Neural cell (in vitro differentiated cells): ENCODE measurements at regions not wholly inside any gene's neighbourhood (a gene's known extent, or its start where the extent isn't known, plus 50 kb on each side); places are given as distances from the start of the nearest gene placed in this dataset.

ENCODE experiments used
- H2AFZ ChIP-seq: fragments of 200-600, 300-800 bp; sonication (generic), shearing (Covaris generic); 2 replicates; pipeline ENCODE4 v1.6.0; 2014; ENCODE audit warnings: low read depth, mild to moderate bottlenecking, antibody characterized with exemption, low read length, moderate library complexity
- H3F3A ChIP-seq: fragments of 200-600 bp; shearing (Covaris generic); 2 replicates; pipeline ENCODE4 v1.6.1; 2016; ENCODE audit warnings: mild to moderate bottlenecking, moderate library complexity, mixed read lengths, antibody characterized with exemption, low read length; ENCODE audit not compliant: insufficient read depth, poor library complexity, severe bottlenecking
- H3K27ac ChIP-seq: fragments of 200-600, 300-800 bp; sonication (generic), shearing (Covaris generic); 2 replicates; pipeline ENCODE4 v1.5.1; 2014; ENCODE audit warnings: mild to moderate bottlenecking, low read length, moderate library complexity
- H3K27me3 ChIP-seq: fragments of 300-800, 200-600 bp; sonication (generic), shearing (Covaris generic); 2 replicates; pipeline ENCODE4 v1.6.0; 2014; ENCODE audit warnings: mild to moderate bottlenecking, low read depth, low read length, moderate library complexity; ENCODE audit not compliant: insufficient read depth
- H3K36me3 ChIP-seq: fragments of 300-800, 200-600 bp; sonication (generic), shearing (Covaris generic); 2 replicates; pipeline ENCODE4 v1.5.1; 2014; ENCODE audit warnings: mild to moderate bottlenecking, antibody characterized with exemption, low read length, moderate library complexity; ENCODE audit not compliant: insufficient read depth
- H3K4me2 ChIP-seq: fragments of 300-800, 200-600 bp; sonication (generic), shearing (Covaris generic); 2 replicates; pipeline ENCODE4 v1.6.0; 2014; ENCODE audit warnings: mild to moderate bottlenecking, low read length
- H3K4me3 ChIP-seq: fragments of 300-800, 200-600 bp; sonication (generic), shearing (Covaris generic); 2 replicates; pipeline ENCODE4 v1.5.1; 2014; ENCODE audit warnings: mild to moderate bottlenecking, low read length, moderate library complexity
- H3K79me2 ChIP-seq: fragments of 200-600 bp; shearing (Covaris generic); replicated peaks from 2 replicates; pipeline ENCODE4 v1.6.0; 2014; ENCODE audit warnings: mild to moderate bottlenecking, low read length, moderate library complexity; ENCODE audit not compliant: insufficient read depth
- H3K9ac ChIP-seq: fragments of 300-800, 200-600 bp; sonication (generic), shearing (Covaris generic); 2 replicates; pipeline ENCODE4 v1.6.1; 2016; ENCODE audit warnings: mild to moderate bottlenecking, low read length, mixed read lengths
- H3K9me2 ChIP-seq: fragments of 200-600 bp; shearing (Covaris generic); 2 replicates; pipeline ENCODE4 v1.6.1; 2016; ENCODE audit warnings: mild to moderate bottlenecking, low read length, mixed read lengths; ENCODE audit not compliant: insufficient read depth
- H3K9me3 ChIP-seq: fragments of 200-600, 300-800 bp; sonication (generic), shearing (Covaris generic); 2 replicates; pipeline ENCODE4 v1.6.1; 2016; ENCODE audit warnings: mild to moderate bottlenecking, mixed run types, low read length, moderate library complexity, mixed read lengths
- H4K20me1 ChIP-seq: fragments of 200-600 bp; shearing (Covaris generic); 2 replicates; pipeline ENCODE4 v1.6.1; 2016; ENCODE audit warnings: mild to moderate bottlenecking, mixed run types; ENCODE audit not compliant: insufficient read depth
- CTCF ChIP-seq: fragments of 450-650 bp; IDR thresholded peaks from 2 replicates; pipeline ENCODE4 v1.5.1; 2014; ENCODE audit warnings: antibody characterized with exemption, mild to moderate bottlenecking, moderate library complexity; ENCODE audit not compliant: poor library complexity, severe bottlenecking
- EP300 ChIP-seq: fragments of 450-650 bp; conservative IDR thresholded peaks from 2 replicates; pipeline ENCODE4 v1.6.1; 2014; ENCODE audit warnings: antibody characterized with exemption, mild to moderate bottlenecking, moderate library complexity; ENCODE audit not compliant: poor library complexity, severe bottlenecking
- EZH2 ChIP-seq: fragments of 200-600, 300-800 bp; shearing (Covaris generic), sonication (generic); IDR thresholded peaks from 2 replicates; pipeline ENCODE4 v1.6.1; 2014; ENCODE audit warnings: antibody characterized with exemption, low read length, borderline replicate concordance, mild to moderate bottlenecking; ENCODE audit not compliant: insufficient read depth, poor library complexity, severe bottlenecking
- MXI1 ChIP-seq: fragments of 450-650 bp; conservative IDR thresholded peaks from 2 replicates; pipeline ENCODE4 v1.6.1; 2014; ENCODE audit warnings: antibody characterized with exemption, mild to moderate bottlenecking; ENCODE audit not compliant: poor library complexity, severe bottlenecking
- POLR2AphosphoS5 ChIP-seq: IDR thresholded peaks from 2 replicates; pipeline ENCODE4 v1.6.1; 2012
- RAD21 ChIP-seq: fragments of 450-650 bp; conservative IDR thresholded peaks from 2 replicates; pipeline ENCODE4 v1.6.1; 2014; ENCODE audit warnings: antibody characterized with exemption, mild to moderate bottlenecking, moderate library complexity
- SMC3 ChIP-seq: fragments of 450-650 bp; conservative IDR thresholded peaks from 2 replicates; pipeline ENCODE4 v1.6.1; 2014; ENCODE audit warnings: antibody characterized with exemption, mild to moderate bottlenecking, moderate library complexity; ENCODE audit not compliant: poor library complexity
- TAF1 ChIP-seq: IDR thresholded peaks from 2 replicates; pipeline ENCODE4 v1.6.1; 2012; ENCODE audit warnings: low read depth
- TF ChIP-seq, protein P1 (sequence below): IDR thresholded peaks from 2 replicates; pipeline ENCODE4 v1.6.1; 2012; ENCODE audit warnings: borderline replicate concordance

DNA sequence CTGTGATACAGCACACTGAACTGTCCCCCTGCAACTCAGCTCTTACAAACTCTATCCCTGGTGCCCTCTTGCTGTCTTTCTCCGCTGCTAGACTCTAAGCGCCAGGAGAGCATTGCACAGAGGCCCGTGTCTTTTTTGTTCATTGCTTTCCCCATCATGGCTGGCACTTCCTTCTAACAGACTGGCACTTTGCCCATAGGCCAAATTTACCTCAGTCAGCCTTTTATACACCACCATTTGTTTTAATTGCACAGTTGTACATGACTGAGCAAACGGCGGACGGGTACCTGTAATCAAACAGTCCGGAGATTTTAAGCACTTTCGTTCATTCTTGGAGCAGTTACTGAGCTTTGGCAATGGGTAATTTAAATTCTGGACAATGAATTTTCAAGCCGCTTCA, 102.2 kb upstream of the CLINT1 start:
- no peak for TF ChIP-seq EP300
- TF ChIP-seq MXI1 = no peak
- no peak for TF ChIP-seq RAD21
- no peak for TF ChIP-seq CTCF
- no peak for TF ChIP-seq SMC3
- TF ChIP-seq TAF1 = no peak
- no peak for TF ChIP-seq POLR2AphosphoS5
- no peak overlapping the region for H3K4me3 ChIP-seq
- no peaks in the 10 kb centered on the region for H4K20me1 ChIP-seq
- H3K27ac ChIP-seq = no peak overlapping the region
- no peaks in the 10 kb centered on the region for H3K9me3 ChIP-seq
- H3K27me3 ChIP-seq = no peaks in the 10 kb centered on the region
- no peak overlapping the region for H3K9ac ChIP-seq
- no peaks in the 10 kb centered on the region for H3F3A ChIP-seq
- no peak overlapping the region for H3K4me2 ChIP-seq
- no peaks in the 10 kb centered on the region for H3K36me3 ChIP-seq
- no peaks in the 10 kb centered on the region for H3K9me2 ChIP-seq
- no peaks in the 10 kb centered on the region for H3K79me2 ChIP-seq
- no peak overlapping the region for H2AFZ ChIP-seq

DNA sequence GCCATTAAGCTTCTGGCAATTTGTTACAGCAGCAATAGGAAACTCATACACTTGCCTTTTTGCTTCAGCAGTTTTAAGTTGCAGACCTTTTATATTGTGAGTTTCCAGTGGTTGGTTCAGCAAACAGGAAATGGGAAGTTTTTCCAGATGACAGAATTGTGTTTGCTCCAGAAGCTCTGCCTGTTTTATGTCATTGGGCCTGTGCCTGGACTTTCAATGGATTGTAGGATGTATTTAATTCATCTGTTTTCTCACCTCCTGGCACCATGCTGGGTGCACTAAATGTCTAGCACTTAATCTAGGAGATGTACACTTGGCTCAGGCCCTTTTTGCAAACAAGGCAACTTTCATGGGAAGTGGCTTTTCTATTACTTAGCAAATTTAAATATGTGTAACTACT, 100.4 kb upstream of the CLINT1 start:
- Histone ChIP-seq H3K9me2 (no peaks in the 10 kb centered on the region), H4K20me1 (no peaks in the 10 kb centered on the region), H3K79me2 (no peaks in the 10 kb centered on the region), H3K9ac (no peak overlapping the region), H3K27me3 (no peaks in the 10 kb centered on the region), H3K4me3 (no peak overlapping the region), H3F3A (no peaks in the 10 kb centered on the region), H3K9me3 (no peaks in the 10 kb centered on the region), H3K36me3 (no peaks in the 10 kb centered on the region), H3K4me2 (no peak overlapping the region), H2AFZ (no peak overlapping the region), H3K27ac (no peak overlapping the region)
- no peak for TF ChIP-seq POLR2AphosphoS5

DNA sequence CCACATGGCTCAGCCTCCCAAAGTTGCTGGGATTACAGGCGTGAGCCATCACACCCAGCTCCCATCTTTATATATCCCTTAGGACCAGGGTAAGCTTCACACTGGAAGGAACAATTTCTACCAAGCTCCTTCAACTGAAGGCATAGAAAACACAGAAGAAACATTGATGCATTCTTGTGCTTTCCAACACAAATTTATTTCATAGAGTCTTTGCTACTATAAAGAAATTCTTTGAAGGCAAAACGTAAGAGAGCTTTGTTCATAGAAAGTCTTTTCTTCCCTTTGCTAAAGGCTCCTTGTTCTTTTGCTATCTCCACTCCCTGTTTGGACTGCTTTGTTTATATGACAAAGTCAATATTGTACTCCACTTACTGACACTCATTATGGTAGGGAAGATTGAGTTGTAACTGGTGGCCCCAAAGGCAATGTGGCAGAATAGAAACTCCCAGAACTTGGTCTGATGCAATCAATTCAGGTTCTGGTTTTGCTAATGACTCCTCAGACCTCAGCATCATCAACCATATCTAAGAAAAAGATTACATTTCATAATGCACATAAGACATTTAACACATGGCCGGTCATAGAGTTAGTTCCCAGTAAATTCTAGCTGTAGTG, 97.4 kb upstream of the CLINT1 start:
- TF ChIP-seq RAD21 (no peak), POLR2AphosphoS5 (no peak), EZH2 (no peak), CTCF (no peak), MXI1 (no peak), TAF1 (no peak), EP300 (no peak), SMC3 (no peak)
- TF ChIP-seq, protein P1, sequence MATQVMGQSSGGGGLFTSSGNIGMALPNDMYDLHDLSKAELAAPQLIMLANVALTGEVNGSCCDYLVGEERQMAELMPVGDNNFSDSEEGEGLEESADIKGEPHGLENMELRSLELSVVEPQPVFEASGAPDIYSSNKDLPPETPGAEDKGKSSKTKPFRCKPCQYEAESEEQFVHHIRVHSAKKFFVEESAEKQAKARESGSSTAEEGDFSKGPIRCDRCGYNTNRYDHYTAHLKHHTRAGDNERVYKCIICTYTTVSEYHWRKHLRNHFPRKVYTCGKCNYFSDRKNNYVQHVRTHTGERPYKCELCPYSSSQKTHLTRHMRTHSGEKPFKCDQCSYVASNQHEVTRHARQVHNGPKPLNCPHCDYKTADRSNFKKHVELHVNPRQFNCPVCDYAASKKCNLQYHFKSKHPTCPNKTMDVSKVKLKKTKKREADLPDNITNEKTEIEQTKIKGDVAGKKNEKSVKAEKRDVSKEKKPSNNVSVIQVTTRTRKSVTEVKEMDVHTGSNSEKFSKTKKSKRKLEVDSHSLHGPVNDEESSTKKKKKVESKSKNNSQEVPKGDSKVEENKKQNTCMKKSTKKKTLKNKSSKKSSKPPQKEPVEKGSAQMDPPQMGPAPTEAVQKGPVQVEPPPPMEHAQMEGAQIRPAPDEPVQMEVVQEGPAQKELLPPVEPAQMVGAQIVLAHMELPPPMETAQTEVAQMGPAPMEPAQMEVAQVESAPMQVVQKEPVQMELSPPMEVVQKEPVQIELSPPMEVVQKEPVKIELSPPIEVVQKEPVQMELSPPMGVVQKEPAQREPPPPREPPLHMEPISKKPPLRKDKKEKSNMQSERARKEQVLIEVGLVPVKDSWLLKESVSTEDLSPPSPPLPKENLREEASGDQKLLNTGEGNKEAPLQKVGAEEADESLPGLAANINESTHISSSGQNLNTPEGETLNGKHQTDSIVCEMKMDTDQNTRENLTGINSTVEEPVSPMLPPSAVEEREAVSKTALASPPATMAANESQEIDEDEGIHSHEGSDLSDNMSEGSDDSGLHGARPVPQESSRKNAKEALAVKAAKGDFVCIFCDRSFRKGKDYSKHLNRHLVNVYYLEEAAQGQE = no peak

More for the DNA sequence above, 97.4 kb upstream of the CLINT1 start:
- Histone ChIP-seq H3K27me3 (no peaks in the 10 kb centered on the region), H3K79me2 (no peaks in the 10 kb centered on the region), H2AFZ (no peak overlapping the region), H3K36me3 (no peaks in the 10 kb centered on the region), H3K9me3 (no peaks in the 10 kb centered on the region), H3K4me3 (no peak overlapping the region), H3K9me2 (no peaks in the 10 kb centered on the region), H3K9ac (no peak overlapping the region), H3K27ac (no peak overlapping the region), H3K4me2 (no peak overlapping the region), H4K20me1 (no peaks in the 10 kb centered on the region), H3F3A (no peaks in the 10 kb centered on the region)
